Activated naive CD4-positive, alpha-beta T cell treated with anti-CD3 and anti-CD28 coated beads for 36 hours (primary cell): ENCODE measurements at regions not wholly inside any gene's neighbourhood (a gene's known extent, or its start where the extent isn't known, plus 50 kb on each side); places are given as distances from the start of the nearest gene placed in this dataset.

Experiments
- CTCF ChIA-PET: fragments of 350-600 bp; sonication (Branson Sonifier 250); formaldehyde crosslinking; loops from one replicate; lab custom pipeline; 2021; ENCODE audit warnings: antibody characterized with exemption; lab: Charles Lee
- DNase-seq: peaks from one replicate; pipeline ENCODE4 v3.0.0-alpha.2; 2020
- H3K27ac Mint-ChIP-seq: one replicate; pipeline ENCODE4 v1.8.0; 2021; ENCODE audit warnings: mild to moderate bottlenecking, mixed read lengths
- H3K27me3 Mint-ChIP-seq: one replicate; pipeline ENCODE4 v1.8.0; 2021; ENCODE audit warnings: low read depth, mixed read lengths
- H3K36me3 Mint-ChIP-seq: one replicate; pipeline ENCODE4 v1.8.0; 2021; ENCODE audit warnings: low read depth, mixed read lengths
- H3K4me1 Mint-ChIP-seq: one replicate; pipeline ENCODE4 v1.8.0; 2021; ENCODE audit warnings: low read depth, mixed read lengths
- H3K4me3 Mint-ChIP-seq: one replicate; pipeline ENCODE4 v1.8.0; 2021; ENCODE audit warnings: mild to moderate bottlenecking, moderate library complexity, mixed read lengths
- H3K9me3 Mint-ChIP-seq: one replicate; pipeline ENCODE4 v1.8.0; 2021; ENCODE audit warnings: mixed read lengths
- intact Hi-C: fragments of 100-400 bp; cut with micrococcal nuclease; formaldehyde crosslinking; loops from one replicate; pipeline ENCODE4 v1.15.1; 2023

DNA sequence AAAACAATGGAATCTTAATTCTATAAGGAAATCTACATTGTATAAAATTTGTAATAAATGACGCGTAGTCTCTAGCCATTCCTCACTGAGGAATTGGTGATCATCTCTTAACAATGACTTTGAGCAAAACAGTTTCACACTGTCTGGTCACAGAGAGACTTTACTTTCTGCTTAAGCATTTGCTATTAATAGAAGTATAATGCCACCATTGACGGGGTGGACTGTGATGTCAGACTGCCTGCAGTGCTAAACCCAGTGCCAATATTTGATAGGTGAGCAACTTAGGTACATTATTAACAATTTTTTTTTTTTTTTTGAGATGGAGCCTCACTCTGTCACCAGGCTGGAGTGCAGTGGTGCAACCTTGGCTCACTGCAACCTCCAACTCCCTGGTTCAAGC lies 494.9 kb upstream of the ADAMTS9 start:
- intact Hi-C loops: no loop called here
- Mint-ChIP-seq H3K9me3 (peaks cover 8% of the 10 kb centered on the region), H3K27me3 (no peaks in the 10 kb centered on the region), H3K27ac (no peak overlapping the region), H3K4me3 (no peak overlapping the region), H3K36me3 (no peaks in the 10 kb centered on the region), H3K4me1 (no peaks in the 10 kb centered on the region)
- CTCF ChIA-PET: no interaction called here
- no peak for DNase-seq

DNA sequence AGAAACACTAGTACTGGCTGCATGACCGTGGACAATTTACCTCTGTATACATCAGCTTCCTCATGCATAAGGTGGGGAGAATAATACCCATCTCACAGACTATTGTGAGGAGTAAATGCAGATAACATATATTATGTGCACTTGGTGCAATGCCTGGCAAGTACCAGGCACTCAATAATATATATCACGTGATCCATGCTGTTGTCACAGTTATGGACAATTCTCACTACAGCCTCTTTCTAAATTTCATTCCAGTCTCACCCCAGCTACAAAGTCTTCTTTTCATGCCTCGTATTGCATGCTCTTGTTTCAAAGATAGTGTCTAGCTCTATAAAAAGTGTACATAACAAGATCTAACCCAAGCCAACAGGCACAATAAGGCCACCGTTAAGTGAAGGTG lies 494.3 kb upstream of the ADAMTS9 start:
- Mint-ChIP-seq H3K36me3 (no peaks in the 10 kb centered on the region), H3K27ac (no peak overlapping the region), H3K4me1 (no peaks in the 10 kb centered on the region), H3K27me3 (no peaks in the 10 kb centered on the region), H3K9me3 (peaks cover 9% of the 10 kb centered on the region), H3K4me3 (no peak overlapping the region)
- intact Hi-C loops: no loop called here
- DNase-seq: no peak
- CTCF ChIA-PET: no interaction called here

DNA sequence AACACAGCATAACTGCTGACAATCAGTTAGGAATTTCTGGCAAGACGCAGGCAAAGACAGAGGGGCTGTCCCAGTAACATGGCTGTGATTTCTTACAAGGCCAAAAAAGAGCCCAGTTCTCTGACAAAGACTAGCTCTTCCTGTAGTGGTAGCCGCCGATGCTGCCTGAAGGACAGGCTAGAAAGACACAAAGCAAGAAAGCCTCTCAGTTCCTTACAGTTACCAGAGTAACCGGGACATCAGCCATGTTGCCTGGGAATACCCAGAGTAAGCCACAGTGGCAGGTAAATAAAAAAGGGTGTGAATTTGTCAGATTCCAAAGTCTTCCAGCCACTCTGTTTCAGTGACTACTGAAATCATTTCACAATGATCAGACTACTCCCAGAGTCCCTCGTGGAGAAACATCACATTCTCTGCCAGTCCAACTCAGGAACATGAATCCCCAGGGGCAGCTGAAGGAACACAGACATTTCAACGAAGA lies 493.6 kb upstream of the ADAMTS9 start:
- intact Hi-C loops: no loop called here
- Mint-ChIP-seq H3K4me1 (no peaks in the 10 kb centered on the region), H3K27me3 (no peaks in the 10 kb centered on the region), H3K4me3 (no peak overlapping the region), H3K36me3 (no peaks in the 10 kb centered on the region), H3K9me3 (peaks cover 7% of the 10 kb centered on the region), H3K27ac (no peak overlapping the region)
- DNase-seq: no peak
- CTCF ChIA-PET: interaction anchor here (0.6 to 0.7 kb wide), 2 partner anchors 14 to 120 kb away, joined by 3 read pairs; no protein-coding TSS in a partner anchor

DNA sequence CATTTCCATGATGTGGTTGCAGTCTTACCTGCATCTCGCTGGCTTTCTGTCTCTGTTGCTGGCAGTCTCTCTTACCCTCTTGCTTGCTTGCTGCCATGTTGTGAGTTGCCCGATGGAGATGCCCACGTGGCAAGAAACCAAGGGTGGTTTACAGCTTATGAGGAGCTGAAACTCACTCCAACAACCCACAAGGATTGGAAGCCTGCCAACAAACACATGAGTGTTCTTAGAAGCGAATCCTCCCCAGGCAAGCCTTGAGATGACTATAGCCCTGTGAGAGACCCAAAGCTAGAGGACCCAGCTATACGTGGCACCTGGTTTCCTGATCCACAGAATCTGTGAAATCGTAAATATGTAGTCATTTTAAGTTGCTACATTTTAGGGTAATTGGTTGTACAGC lies 490.9 kb upstream of the ADAMTS9 start:
- Mint-ChIP-seq H3K27ac (no peak overlapping the region), H3K36me3 (no peaks in the 10 kb centered on the region), H3K27me3 (no peaks in the 10 kb centered on the region), H3K4me3 (no peak overlapping the region), H3K4me1 (no peaks in the 10 kb centered on the region), H3K9me3 (peaks cover 3% of the 10 kb centered on the region)
- intact Hi-C loops: no loop called here
- DNase-seq: no peak
- CTCF ChIA-PET: no interaction called here

- CTCF ChIA-PET: no interaction called here
- H3K27me3 Mint-ChIP-seq: no peaks in the 10 kb centered on the region
- no peaks in the 10 kb centered on the region for H3K36me3 Mint-ChIP-seq
- no peak for DNase-seq
- H3K4me3 Mint-ChIP-seq: no peak overlapping the region
- no peaks in the 10 kb centered on the region for H3K4me1 Mint-ChIP-seq
- intact Hi-C loops: no loop called here
- peaks cover 3% of the 10 kb centered on the region for H3K9me3 Mint-ChIP-seq
- no peak overlapping the region for H3K27ac Mint-ChIP-seq
These were observed 490.2 kb upstream of the ADAMTS9 start for GRCh38 chr3:65177960-65178376.

- no peak for DNase-seq
- H3K36me3 Mint-ChIP-seq: no peaks in the 10 kb centered on the region
- H3K27ac Mint-ChIP-seq: no peak overlapping the region
- no peak overlapping the region for H3K4me3 Mint-ChIP-seq
- H3K4me1 Mint-ChIP-seq: no peaks in the 10 kb centered on the region
- intact Hi-C loops: no loop called here
- CTCF ChIA-PET: no interaction called here
- H3K27me3 Mint-ChIP-seq: no peaks in the 10 kb centered on the region
- H3K9me3 Mint-ChIP-seq: peaks cover 3% of the 10 kb centered on the region
These were observed 486.9 kb upstream of the ADAMTS9 start for GRCh38 chr3:65174713-65175112.

GRCh38 chr3:65173841-65174240 lies 486.0 kb upstream of the ADAMTS9 start:
- Mint-ChIP-seq H3K9me3 (peaks cover 3% of the 10 kb centered on the region), H3K36me3 (no peaks in the 10 kb centered on the region), H3K4me1 (no peaks in the 10 kb centered on the region), H3K27ac (no peak overlapping the region), H3K4me3 (no peak overlapping the region), H3K27me3 (no peaks in the 10 kb centered on the region)
- no peak for DNase-seq
- intact Hi-C loops: no loop called here
- CTCF ChIA-PET: no interaction called here

DNA sequence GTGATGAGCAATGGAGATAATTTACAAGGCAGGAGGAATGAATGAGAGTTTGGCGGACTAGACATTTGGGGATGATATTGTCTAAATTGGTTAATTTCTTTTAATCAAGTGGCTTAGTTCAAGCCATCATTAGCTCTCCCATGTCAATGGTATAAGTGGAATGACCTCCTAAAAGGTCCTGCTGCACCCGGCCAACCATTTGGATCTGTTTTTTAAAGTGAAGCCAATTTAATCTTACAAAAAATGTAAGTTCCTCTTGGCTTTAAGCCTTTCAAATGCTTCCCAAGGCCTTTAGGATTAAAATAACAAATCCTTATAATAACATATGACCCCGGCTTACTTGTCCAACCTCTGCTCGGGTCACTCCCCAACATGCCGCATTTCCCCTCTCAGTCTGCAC lies 484.4 kb upstream of the ADAMTS9 start:
- Mint-ChIP-seq H3K27me3 (no peaks in the 10 kb centered on the region), H3K4me3 (no peak overlapping the region), H3K9me3 (peaks cover 7% of the 10 kb centered on the region), H3K27ac (no peak overlapping the region), H3K4me1 (no peaks in the 10 kb centered on the region), H3K36me3 (no peaks in the 10 kb centered on the region)
- intact Hi-C loops: no loop called here
- DNase-seq: no peak
- CTCF ChIA-PET: no interaction called here

DNA sequence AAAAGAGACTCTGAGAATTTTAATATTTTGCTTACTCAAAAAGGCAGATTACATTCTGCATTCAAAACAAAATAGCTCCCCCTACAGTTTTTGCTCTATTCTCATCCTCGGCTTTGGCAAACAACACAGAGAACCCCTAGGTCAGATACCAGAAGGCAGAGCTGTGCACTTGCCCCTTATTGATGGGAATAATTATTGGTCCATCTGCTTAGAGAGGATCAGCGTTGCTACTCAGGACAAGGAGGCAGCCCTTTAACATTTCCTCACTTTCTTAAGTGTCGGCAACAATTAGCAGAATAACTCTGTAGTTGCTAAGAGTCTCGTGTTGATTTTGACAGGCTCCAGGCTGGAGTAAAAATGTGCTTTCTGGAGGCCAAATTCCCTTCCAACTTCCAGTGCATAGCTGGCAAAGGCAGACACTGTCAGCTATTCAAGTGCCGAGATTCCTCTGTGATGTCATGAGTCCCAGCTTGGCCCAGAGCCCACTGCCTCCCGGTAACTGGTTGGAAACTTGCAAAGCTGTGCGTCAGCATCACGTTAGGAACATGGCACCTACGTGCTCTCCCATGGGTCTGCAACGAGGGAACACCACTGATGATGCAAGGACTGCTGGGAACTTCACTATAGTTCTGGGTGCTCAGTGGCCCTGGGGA lies 482.7 kb upstream of the ADAMTS9 start:
- intact Hi-C loops: no loop called here
- peaks cover 9% of the 10 kb centered on the region for H3K9me3 Mint-ChIP-seq
- H3K4me1 Mint-ChIP-seq: no peaks in the 10 kb centered on the region
- H3K27me3 Mint-ChIP-seq: no peaks in the 10 kb centered on the region
- CTCF ChIA-PET: no interaction called here
- H3K36me3 Mint-ChIP-seq: no peaks in the 10 kb centered on the region
- H3K27ac Mint-ChIP-seq: no peak overlapping the region
- DNase-seq: no peak
- H3K4me3 Mint-ChIP-seq: no peak overlapping the region

GRCh38 chr3:65169961-65170360 lies 482.2 kb upstream of the ADAMTS9 start:
- H3K4me1 Mint-ChIP-seq: no peaks in the 10 kb centered on the region
- no peak for DNase-seq
- no peak overlapping the region for H3K4me3 Mint-ChIP-seq
- H3K9me3 Mint-ChIP-seq: peaks cover 10% of the 10 kb centered on the region
- CTCF ChIA-PET: no interaction called here
- intact Hi-C loops: no loop called here
- H3K27me3 Mint-ChIP-seq: no peaks in the 10 kb centered on the region
- H3K36me3 Mint-ChIP-seq: no peaks in the 10 kb centered on the region
- H3K27ac Mint-ChIP-seq: no peak overlapping the region

DNA sequence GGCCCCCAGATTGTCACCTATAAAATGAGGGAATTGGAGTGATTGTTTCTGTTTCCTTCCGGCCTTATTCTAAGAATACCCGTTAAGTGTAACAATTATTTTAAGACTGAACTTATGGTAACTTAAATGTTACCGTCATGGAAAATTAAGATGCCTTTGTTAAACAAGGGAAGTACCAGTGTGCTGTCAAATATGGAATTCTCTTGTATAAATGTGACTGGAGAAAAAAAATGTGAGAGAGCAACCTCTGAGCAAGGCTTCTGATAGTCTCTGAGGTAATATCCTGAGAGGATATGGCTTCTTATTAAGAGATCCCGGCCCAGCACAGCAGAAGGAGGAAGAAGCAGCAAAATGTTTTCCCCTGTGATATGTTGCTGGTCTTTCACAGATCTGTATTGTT lies 480.7 kb upstream of the ADAMTS9 start:
- Mint-ChIP-seq H3K4me1 (no peaks in the 10 kb centered on the region), H3K36me3 (no peaks in the 10 kb centered on the region), H3K9me3 (peaks cover 10% of the 10 kb centered on the region), H3K4me3 (no peak overlapping the region), H3K27me3 (no peaks in the 10 kb centered on the region), H3K27ac (no peak overlapping the region)
- CTCF ChIA-PET: no interaction called here
- intact Hi-C loops: no loop called here
- DNase-seq: no peak

GRCh38 chr3:65166531-65166930 lies 478.7 kb upstream of the ADAMTS9 start:
- Mint-ChIP-seq H3K4me1 (no peaks in the 10 kb centered on the region), H3K27me3 (no peaks in the 10 kb centered on the region), H3K36me3 (no peaks in the 10 kb centered on the region), H3K4me3 (no peak overlapping the region), H3K27ac (no peak overlapping the region), H3K9me3 (peaks cover 10% of the 10 kb centered on the region)
- intact Hi-C loops: no loop called here
- DNase-seq: no peak
- CTCF ChIA-PET: no interaction called here

DNA sequence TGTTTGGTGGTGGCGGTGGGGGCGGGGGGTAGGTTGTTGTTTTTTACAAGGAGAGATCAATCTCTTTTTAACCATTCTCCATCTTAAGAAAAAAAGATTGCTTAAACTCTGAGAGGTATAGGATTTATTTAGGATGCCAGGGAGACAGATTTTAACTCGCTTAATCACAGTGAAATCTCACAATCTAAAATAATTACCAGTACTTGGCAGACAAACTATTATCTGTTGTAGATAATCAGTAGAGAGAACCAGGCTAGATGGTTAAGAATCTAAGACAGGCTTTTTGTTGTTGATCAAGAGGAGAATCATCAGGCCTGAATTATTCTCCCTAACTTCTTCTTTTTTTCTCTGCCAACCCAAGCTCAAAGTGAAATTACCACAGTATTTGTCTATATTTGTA lies 470.2 kb upstream of the ADAMTS9 start:
- CTCF ChIA-PET: no interaction called here
- H3K4me3 Mint-ChIP-seq: no peak overlapping the region
- no peak overlapping the region for H3K27ac Mint-ChIP-seq
- DNase-seq: no peak
- no peaks in the 10 kb centered on the region for H3K27me3 Mint-ChIP-seq
- H3K4me1 Mint-ChIP-seq: no peaks in the 10 kb centered on the region
- intact Hi-C loops: no loop called here
- H3K9me3 Mint-ChIP-seq: peaks cover 4% of the 10 kb centered on the region
- no peaks in the 10 kb centered on the region for H3K36me3 Mint-ChIP-seq
